GM12878 (cell line): ENCODE measurements at regions not wholly inside any gene's neighbourhood (a gene's known extent, or its start where the extent isn't known, plus 50 kb on each side); places are given as distances from the start of the nearest gene placed in this dataset.

Experiments used
- EZH2 ChIP-seq: IDR thresholded peaks from 2 replicates; pipeline ENCODE4 v1.6.1; 2012; ENCODE audit warnings: low read depth, mild to moderate bottlenecking, control low read depth, inconsistent platforms, low read length, borderline replicate concordance; ENCODE audit not compliant: control insufficient read depth
- IKZF1 ChIP-seq: fragments of 450-650 bp; conservative IDR thresholded peaks from 2 replicates; pipeline ENCODE4 v1.6.1; 2017; ENCODE audit warnings: antibody characterized with exemption, mild to moderate bottlenecking
- MEF2A ChIP-seq: IDR thresholded peaks from 2 replicates; pipeline ENCODE4 v1.6.1; 2011; ENCODE audit warnings: low read depth, mild to moderate bottlenecking, low read length, moderate library complexity; ENCODE audit not compliant: insufficient read depth
- MTA2 ChIP-seq: fragments of 450-650 bp; IDR thresholded peaks from 2 replicates; pipeline ENCODE4 v1.6.1; 2016; ENCODE audit warnings: low read depth, mild to moderate bottlenecking, moderate library complexity
- MXI1 ChIP-seq: fragments of 150-350 bp; IDR thresholded peaks from 2 replicates; pipeline ENCODE4 v1.6.1; 2011; ENCODE audit warnings: low read depth, mild to moderate bottlenecking, inconsistent platforms, low read length, improper control_type of control experiment
- NFYB ChIP-seq: IDR thresholded peaks from 2 replicates; pipeline ENCODE4 v1.6.1; 2011; ENCODE audit warnings: low read depth, mild to moderate bottlenecking, low read length, improper control_type of control experiment, moderate library complexity; ENCODE audit not compliant: insufficient read depth
- RAD51 ChIP-seq: fragments of 450-650 bp; IDR thresholded peaks from 2 replicates; pipeline ENCODE4 v1.6.1; 2016; ENCODE audit warnings: moderate library complexity, mild to moderate bottlenecking, inconsistent platforms
- RCOR1 ChIP-seq: conservative IDR thresholded peaks from 2 replicates; pipeline ENCODE4 v1.6.1; 2012; ENCODE audit warnings: low read depth, low read length, improper control_type of control experiment
- RFX5 ChIP-seq: IDR thresholded peaks from 2 replicates; pipeline ENCODE4 v1.6.1; 2011; ENCODE audit warnings: low read depth, low read length, improper control_type of control experiment
- ZSCAN29 ChIP-seq: fragments of 450-650 bp; IDR thresholded peaks from 2 replicates; pipeline ENCODE4 v1.6.1; 2017; ENCODE audit warnings: mild to moderate bottlenecking, moderate library complexity
- TF ChIP-seq, protein P1 (sequence below), 3 experiments: IDR thresholded peaks in 2 of 3; conservative IDR thresholded peaks in 1 of 3; 2 replicates each; pipeline ENCODE4 v1.5.1; 2011; ENCODE audit warnings: low read depth in 3 of 3, low read length in 3 of 3, mild to moderate bottlenecking in 3 of 3, control low read depth in 2 of 3, moderate library complexity in 2 of 3, inconsistent platforms in 1 of 3, mixed read lengths in 1 of 3; ENCODE audit not compliant: control insufficient read depth in 2 of 3, insufficient read depth in 1 of 3; ENCODE audit errors: extremely low read depth in 1 of 3
- TF ChIP-seq, protein P2 (sequence below): IDR thresholded peaks from 2 replicates; pipeline ENCODE4 v1.6.1; 2011; ENCODE audit warnings: mild to moderate bottlenecking, low read depth, low read length, moderate library complexity; ENCODE audit not compliant: insufficient replicate concordance

DNA sequence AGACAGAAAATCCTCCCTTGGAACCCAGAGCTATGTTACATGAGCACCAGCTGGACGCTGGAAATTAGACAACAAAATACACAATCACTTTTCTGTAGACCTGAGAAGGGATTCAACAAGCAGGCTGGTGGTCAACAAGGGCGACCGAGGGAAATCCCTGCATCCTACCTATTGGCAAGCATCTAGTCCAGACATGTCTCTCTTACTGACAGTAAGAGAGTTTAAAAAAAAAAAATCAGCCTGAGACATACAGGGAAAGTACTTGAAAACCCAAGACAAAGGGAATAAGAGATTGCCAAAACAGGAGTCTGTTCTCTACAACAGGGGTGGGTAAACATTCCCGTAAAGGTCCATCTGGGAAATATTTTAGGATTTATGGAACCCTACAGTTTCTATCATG is 108.0 kb downstream of the KDR start:
- TF ChIP-seq, protein P1, sequence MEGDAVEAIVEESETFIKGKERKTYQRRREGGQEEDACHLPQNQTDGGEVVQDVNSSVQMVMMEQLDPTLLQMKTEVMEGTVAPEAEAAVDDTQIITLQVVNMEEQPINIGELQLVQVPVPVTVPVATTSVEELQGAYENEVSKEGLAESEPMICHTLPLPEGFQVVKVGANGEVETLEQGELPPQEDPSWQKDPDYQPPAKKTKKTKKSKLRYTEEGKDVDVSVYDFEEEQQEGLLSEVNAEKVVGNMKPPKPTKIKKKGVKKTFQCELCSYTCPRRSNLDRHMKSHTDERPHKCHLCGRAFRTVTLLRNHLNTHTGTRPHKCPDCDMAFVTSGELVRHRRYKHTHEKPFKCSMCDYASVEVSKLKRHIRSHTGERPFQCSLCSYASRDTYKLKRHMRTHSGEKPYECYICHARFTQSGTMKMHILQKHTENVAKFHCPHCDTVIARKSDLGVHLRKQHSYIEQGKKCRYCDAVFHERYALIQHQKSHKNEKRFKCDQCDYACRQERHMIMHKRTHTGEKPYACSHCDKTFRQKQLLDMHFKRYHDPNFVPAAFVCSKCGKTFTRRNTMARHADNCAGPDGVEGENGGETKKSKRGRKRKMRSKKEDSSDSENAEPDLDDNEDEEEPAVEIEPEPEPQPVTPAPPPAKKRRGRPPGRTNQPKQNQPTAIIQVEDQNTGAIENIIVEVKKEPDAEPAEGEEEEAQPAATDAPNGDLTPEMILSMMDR (IDR thresholded peaks at IDR 0.05 in 2 of 3, conservative IDR thresholded peaks at IDR 0.05 in 1 of 3; ENCODE audit: control insufficient read depth in 2 of 3, extremely low read depth in 1 of 3, insufficient read depth in 1 of 3, low read depth in 3 of 3, low read length in 3 of 3) = no peak
- TF ChIP-seq MXI1 (no peak), ZSCAN29 (no peak), NFYB (no peak), IKZF1 (no peak), MTA2 (no peak), RAD51 (no peak), MEF2A (no peak), RCOR1 (no peak), EZH2 (no peak), RFX5 (no peak)
- TF ChIP-seq, protein P2, sequence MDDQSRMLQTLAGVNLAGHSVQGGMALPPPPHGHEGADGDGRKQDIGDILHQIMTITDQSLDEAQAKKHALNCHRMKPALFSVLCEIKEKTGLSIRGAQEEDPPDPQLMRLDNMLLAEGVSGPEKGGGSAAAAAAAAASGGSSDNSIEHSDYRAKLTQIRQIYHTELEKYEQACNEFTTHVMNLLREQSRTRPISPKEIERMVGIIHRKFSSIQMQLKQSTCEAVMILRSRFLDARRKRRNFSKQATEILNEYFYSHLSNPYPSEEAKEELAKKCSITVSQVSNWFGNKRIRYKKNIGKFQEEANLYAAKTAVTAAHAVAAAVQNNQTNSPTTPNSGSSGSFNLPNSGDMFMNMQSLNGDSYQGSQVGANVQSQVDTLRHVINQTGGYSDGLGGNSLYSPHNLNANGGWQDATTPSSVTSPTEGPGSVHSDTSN = no peak
